Vagina (tissue), 2 donors: ENCODE measurements at regions not wholly inside any gene's neighbourhood (a gene's known extent, or its start where the extent isn't known, plus 50 kb on each side); places are given as distances from the start of the nearest gene placed in this dataset.

Experiments
- CTCF ChIP-seq, 3 experiments: fragments of 450-650 bp in 2 of 3; fragments of 200-600 bp in 1 of 3; sonication (generic) in 1 of 3; IDR thresholded peaks; one replicate each; pipeline ENCODE4 v1.5.1; 2017 to 2019; ENCODE audit warnings: antibody characterized with exemption in 3 of 3, mild to moderate bottlenecking in 2 of 3, moderate library complexity in 2 of 3
- POLR2A ChIP-seq, 2 donors: fragments of 450-650 bp; IDR thresholded peaks; one replicate each; pipeline ENCODE4 v1.6.1; 2017; ENCODE audit warnings: antibody characterized with exemption in 2 of 2, mild to moderate bottlenecking in 2 of 2, moderate library complexity in 2 of 2

GRCh38 chr2:111665011-111665410 is 219.0 kb downstream of the ANAPC1 start:
- TF ChIP-seq CTCF (IDR thresholded peaks at IDR 0.05) (no peak), POLR2A (IDR thresholded peaks at IDR 0.05) (no peak)
